Activated CD4-positive, alpha-beta T cell treated with anti-CD3 and anti-CD28 coated beads, Interleukin-2, amount 50 U/mL, for 4 hours (primary cell): ENCODE measurements at regions not wholly inside any gene's neighbourhood (a gene's known extent, or its start where the extent isn't known, plus 50 kb on each side); places are given as distances from the start of the nearest gene placed in this dataset.

Experiments
- DNase-seq, 2 experiments: peaks; one replicate each; pipeline ENCODE4 v3.0.0-alpha.2; 2020

GRCh38 chr7:114755856-114756255 is 166.0 kb upstream of the MDFIC start:
- no peak for DNase-seq

- no peak for DNase-seq
Measured at GRCh38 chr7:114758661-114759227, 163.2 kb upstream of the MDFIC start.

GRCh38 chr7:114759347-114760062 is 162.4 kb upstream of the MDFIC start:
- DNase-seq: no peak

GRCh38 chr7:114760477-114760876 is 161.4 kb upstream of the MDFIC start:
- DNase-seq: no peak

- no peak for DNase-seq
Measured at GRCh38 chr7:114761973-114762372, 159.9 kb upstream of the MDFIC start.

GRCh38 chr7:114765331-114766040 is 156.4 kb upstream of the MDFIC start:
- no peak for DNase-seq

- DNase-seq: no peak
Measured at GRCh38 chr7:114766041-114766356, 155.9 kb upstream of the MDFIC start.

- DNase-seq: no peak
Measured at GRCh38 chr7:114777288-114777687, 144.6 kb upstream of the MDFIC start.

GRCh38 chr7:114783508-114783907 is 138.4 kb upstream of the MDFIC start:
- DNase-seq: no peak

- no peak for DNase-seq
Measured at GRCh38 chr7:114784177-114784576, 137.7 kb upstream of the MDFIC start.

GRCh38 chr7:114784746-114785145 is 137.1 kb upstream of the MDFIC start:
- no peak for DNase-seq

- DNase-seq: no peak
Measured at GRCh38 chr7:114785496-114785895, 136.4 kb upstream of the MDFIC start.

- DNase-seq: no peak
Measured at GRCh38 chr7:114786455-114786854, 135.4 kb upstream of the MDFIC start.

- DNase-seq: no peak
Measured at GRCh38 chr7:114787556-114787955, 134.3 kb upstream of the MDFIC start.

GRCh38 chr7:114788706-114789105 is 133.2 kb upstream of the MDFIC start:
- no peak for DNase-seq

- DNase-seq: no peak
Measured at GRCh38 chr7:114789161-114789560, 132.7 kb upstream of the MDFIC start.

GRCh38 chr7:114789871-114790311 is 132.0 kb upstream of the MDFIC start:
- DNase-seq: no peak

- DNase-seq: no peak
Measured at GRCh38 chr7:114790521-114790920, 131.4 kb upstream of the MDFIC start.

- DNase-seq: no peak
Measured at GRCh38 chr7:114791771-114792170, 130.1 kb upstream of the MDFIC start.

- DNase-seq: no peak
Measured at GRCh38 chr7:114793155-114793845, 128.6 kb upstream of the MDFIC start.

GRCh38 chr7:114795475-114795874 is 126.4 kb upstream of the MDFIC start:
- DNase-seq: no peak

- no peak for DNase-seq
Measured at GRCh38 chr7:114799628-114800028, 122.3 kb upstream of the MDFIC start.

GRCh38 chr7:114802632-114803031 is 119.3 kb upstream of the MDFIC start:
- DNase-seq: no peak
